ENCODE measurements at regions not wholly inside any gene's neighbourhood (a gene's known extent, or its start where the extent isn't known, plus 50 kb on each side); places are given as distances from the start of the nearest gene placed in this dataset.

DNA sequence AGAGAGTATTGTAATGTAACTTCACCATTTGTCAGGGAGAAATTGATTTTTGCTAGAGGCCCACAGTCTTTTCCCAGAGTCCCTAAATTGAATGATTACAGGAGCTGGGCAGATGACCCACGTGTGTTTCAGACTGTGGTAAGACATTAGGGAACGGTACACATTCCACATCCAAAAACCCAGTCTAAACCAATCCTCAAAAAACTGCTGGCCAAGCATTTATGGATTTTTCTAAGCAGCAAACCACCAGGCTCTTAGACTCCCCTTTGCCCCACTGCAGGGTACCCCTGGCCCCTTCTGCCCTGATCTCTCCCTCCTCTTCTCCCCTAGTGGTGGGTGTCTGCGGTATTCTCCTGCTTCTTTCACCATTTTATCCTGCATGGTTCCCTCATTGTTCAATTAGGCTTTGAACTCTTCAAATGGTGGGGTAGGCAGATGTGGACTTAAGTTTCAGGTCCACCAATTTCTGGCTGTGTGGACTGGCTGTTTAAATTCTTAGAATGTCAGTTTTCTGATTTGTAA is 135.5 kb upstream of the SORCS3 start:
- DNase-seq (ENCODE audit: low spot score): no peak

DNA sequence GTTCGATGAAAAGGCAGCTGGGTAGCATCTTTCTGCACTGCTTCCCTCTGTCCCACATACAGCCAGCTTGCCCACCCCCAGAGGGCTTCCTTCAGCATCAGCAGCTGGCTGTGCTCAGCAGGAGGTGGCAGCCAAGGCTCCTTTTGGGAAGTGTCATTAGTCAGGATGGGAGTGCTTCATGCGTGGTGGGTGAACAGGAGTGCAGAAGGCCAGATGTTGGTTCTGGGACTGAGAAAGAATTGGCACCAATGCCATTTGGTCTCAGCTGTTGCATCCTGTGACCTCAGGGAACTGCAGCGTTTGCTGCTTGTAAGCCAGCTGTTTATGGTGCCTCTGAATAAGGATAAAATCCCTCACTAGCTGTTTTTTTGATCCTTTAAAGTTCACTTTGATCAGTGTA is 131.1 kb upstream of the SORCS3 start:
- no peak for DNase-seq (ENCODE audit: low spot score)

DNA sequence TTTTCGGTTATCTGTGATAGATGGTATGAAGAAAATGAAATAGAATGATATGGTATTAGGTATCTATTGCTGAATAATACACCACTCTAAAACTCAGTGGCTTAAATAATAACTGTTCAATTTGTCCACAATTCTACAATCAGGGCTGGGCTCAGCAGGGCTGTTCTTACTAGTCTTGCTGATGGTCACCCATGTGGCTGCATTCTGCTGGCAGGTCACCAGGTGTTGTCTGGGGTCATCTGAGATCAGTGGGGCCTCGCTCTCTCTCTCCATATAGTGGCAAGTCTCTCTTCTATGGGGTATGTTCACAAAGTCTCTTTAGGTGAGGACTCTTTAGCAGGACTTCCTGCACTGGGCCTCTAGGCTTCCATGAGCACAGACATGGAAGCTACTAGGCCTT is 130.4 kb upstream of the SORCS3 start:
- DNase-seq (ENCODE audit: low spot score): no peak

DNA sequence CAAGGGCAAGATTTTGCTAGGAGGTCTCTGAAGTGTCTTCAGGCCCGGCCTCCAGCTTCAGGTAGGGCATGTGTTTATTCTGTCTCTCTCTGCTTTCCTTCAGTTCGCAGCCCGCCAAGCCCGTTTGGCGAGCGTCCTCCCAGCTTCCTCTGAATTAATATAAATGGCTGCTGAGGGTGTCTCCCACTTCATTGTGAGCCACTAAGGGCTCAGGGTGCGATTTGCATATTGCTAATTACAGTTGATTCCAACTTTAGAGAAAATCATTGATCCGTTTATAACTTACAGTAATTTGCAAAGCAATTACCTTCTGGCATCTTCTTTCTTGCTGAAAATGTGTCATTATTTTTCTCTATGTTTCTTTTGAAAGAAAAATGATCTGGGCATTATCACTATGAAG is 128.3 kb upstream of the SORCS3 start:
- DNase-seq (ENCODE audit: low spot score): no peak

DNA sequence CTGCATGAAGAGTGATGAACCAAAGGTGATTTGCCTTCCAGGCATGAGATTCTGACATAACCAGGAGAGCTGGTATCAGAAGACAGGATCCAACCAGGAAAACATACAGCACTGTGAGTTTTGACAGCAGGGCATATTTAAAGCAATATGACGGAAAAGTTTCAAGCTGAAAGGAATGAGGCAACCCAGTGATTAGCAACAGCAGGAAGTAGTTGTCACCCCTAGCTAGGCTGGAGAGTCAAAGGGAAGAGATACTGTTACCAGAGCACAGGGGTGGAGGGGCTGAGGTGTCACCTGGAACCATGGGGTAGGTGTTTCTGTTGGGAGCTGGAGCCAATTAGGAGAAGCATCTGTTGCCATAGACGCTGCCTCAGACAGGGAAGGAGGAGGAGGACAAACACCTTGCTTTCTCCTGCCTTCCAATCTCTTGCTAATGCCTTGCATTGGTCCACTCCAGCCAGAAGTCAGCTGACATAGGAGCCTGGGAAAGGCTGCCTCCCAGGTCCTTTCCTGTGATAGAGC is 125.4 kb upstream of the SORCS3 start:
- no peak for DNase-seq (ENCODE audit: low spot score)

DNA sequence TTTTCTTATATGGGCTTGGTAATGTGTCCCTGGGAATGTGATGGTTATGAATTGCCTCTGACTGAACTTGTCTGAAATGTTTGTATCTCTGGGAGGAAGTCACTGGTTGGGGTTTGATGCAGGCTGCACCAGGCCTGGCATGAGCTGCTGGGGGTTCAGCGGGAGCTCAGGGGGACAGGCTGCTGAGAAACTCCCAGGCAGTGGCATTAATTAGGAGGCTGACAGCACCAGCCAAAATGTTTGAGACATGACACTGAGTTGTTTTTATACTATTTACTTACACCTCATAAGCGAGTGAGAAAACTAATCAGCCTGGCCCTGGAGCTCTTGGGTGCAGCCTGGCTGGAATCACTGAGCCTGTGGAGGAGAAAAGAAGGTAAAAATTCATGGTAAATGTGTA is 124.1 kb upstream of the SORCS3 start:
- DNase-seq (ENCODE audit: low spot score): no peak

DNA sequence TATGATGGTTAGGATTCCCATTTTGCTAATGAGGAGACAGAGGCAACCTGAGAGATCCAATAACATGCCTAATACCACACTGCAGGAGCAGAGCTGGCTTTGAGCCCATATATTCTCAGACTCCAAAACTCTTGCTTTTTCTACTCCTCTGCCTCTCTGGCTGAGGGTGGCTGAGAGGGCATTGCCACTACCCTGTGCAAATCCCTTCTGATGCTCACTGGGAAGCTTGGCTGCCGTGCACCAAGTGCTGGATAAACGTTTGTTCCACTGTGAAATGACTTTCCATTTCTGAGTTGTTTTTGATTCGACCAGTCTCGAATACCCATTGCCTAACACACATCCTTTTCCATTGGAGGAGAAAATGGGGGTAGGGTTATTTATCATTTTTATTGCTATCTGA is 123.1 kb upstream of the SORCS3 start:
- DNase-seq (ENCODE audit: low spot score): no peak

DNA sequence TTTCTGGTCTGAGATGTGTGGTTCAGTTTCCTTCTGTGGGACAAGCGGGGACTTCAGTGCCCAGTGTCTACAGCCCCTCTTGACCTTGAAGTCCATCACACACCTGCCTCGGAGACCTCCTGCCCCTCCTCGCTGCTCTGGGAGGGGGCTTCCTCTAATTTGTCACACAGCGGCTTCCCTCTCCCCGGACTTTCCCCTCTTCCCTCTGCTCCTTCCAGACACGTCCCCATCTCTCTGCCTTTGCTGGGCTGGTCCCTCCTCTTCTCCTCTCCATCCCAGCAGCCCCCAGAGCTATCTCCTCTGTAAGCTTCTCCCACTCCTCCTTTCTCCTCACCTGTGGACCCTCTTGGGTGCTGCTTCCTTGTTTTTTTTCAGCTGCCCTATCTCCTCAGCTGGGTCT is 122.2 kb upstream of the SORCS3 start:
- no peak for DNase-seq (ENCODE audit: low spot score)

DNA sequence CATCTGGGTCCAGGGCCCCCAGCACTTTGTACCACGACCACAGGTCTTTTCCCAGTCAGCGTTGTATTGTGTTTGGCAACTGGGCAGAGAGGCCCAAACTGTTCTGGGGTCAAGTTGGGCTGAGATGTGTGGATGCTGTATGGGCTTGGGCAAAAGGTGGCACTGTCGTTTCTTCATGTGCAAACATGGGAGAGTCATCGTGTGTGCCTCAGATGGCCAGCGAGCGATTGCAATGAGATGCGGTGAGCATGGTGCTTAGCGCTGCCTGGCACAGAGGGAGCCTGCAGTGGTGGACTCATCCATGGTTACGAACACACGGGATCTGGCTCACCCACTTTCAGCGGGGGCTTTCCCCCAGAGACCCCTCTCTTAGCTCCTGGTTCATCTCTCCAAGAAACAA is 120.4 kb upstream of the SORCS3 start:
- no peak for DNase-seq (ENCODE audit: low spot score)

DNA sequence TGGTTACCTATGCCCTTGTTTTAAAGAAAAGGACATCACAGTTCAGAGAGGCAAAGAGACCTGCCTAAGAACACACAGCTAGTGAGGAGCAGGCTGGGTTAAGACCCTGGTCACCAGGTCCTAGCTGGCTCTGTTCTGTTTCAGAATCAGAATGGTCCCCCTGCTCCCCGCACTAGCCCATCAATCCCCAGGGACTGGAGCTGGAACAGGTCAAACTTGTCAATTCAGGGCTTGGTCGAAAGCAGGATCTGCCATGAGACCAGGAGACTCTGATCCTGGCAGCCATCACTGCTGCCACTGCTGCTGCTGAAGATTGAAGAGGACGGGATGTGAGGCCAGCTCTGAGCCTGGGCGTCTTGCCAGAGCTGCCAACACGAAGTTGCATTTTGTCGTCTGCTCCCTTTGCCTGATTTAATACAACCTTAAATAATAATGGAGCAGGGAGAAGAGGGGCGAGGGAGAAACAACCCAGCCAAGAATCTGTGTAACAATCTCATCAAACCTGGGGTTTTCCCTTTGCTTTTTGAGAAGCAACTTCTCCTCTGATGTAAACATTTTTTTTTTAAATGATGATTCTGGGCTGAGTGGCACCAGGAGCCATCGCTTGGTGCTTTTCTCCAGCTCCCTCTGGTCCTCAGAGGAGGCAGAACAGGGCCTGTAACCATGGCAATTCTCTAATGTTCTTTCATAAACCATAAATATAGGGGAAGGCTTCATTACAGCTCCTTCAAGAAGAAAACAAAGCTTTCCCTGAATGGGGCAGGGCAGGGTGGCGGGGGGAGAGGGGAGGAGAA is 119.0 kb upstream of the SORCS3 start:
- no peak for DNase-seq (ENCODE audit: low spot score)

DNA sequence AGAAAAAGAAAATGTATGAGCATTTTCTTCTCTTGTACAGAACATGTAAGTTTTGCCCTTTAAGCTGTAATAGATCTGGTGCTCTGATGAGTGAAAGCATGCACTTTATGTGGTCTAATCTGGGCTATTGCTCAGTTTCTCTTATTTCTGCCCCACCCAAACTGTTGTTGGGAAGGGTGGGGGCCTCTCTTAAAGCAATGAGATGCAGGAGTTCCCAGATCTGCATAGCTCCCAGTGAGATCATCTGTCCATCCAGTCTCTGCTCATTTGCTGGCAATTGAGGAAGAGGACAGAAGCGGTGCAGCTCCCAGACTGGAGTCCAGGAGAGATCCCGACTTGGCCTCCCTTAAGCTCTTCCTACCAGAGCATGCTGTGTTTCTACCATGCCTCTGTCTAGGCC is 114.9 kb upstream of the SORCS3 start:
- DNase-seq (ENCODE audit: low spot score): no peak

DNA sequence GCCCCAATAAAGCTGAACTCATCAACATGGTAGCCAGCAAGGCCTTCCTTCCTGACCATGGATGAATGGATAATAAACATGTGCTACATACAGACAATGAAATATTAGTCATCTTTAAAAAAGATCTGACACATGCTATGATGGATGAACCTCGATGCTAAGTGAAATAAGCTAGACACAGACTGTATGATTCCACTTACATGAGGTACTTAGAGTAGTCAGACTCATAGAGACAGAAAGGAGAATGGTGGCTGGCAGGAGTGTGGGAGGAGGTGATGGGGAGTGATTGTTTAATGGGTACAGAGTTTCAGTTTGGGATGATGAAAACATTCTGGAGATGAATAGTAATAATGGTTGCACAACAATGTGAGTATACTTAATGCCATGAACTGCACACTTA is 114.1 kb upstream of the SORCS3 start:
- no peak for DNase-seq (ENCODE audit: low spot score)

DNA sequence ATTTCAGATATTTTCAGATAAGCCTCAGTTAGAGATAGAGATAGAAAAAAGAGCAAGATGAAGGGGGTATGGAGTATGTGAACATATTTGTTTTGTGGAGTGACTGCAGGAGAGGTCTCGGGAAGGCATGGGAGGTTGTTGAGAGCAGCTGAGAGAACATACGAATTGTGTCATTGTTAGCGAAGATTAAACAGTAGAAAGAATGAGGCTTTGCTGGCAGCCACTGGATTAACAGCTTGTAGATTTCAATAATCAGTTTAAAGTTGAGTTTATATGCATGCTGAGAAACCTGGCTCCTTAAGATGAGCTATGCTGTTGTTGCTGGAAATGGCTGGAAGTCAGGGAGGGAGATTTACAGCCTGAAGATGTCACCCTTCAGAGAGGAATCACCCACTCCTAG is 100.9 kb upstream of the SORCS3 start:
- DNase-seq (ENCODE audit: low spot score): no peak

DNA sequence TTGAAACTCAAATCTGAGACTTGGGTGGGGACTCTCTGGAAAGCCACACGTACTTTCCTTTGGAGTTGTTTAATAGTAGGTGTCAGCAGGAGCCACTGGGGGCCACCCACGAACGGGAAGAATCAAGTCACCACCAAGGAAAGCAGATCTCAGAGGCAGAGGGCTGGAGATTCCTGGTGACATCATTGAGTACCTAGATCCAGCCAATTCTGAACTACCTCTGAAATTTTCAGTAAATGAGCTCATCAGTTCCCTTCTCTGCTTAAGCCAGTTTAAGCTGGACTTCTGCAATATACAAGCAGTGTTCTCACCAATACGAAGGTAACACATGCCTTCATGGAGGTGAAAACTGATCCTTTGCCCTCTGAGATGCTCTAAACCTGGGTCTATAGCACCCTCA is 99.3 kb upstream of the SORCS3 start:
- no peak for DNase-seq (ENCODE audit: low spot score)

DNA sequence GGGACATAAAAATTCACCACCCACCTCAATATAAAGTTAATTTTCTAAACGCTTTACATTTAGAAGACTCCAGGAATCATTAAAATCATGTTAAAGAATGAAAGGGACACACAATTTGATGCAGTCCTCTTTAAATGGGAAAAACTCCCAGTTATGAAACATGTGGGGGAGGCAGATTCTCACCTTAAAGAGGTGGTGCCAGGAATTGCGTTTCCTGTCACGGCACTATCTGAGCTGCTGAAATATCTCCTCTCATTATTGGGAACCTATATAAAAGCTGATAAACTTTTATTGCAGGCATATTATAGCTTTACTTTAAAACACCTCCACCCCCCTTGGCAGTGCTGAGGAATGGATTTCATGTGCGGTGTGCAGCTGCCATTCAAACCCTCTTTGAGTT is 94.8 kb upstream of the SORCS3 start:
- DNase-seq (ENCODE audit: low spot score): no peak

DNA sequence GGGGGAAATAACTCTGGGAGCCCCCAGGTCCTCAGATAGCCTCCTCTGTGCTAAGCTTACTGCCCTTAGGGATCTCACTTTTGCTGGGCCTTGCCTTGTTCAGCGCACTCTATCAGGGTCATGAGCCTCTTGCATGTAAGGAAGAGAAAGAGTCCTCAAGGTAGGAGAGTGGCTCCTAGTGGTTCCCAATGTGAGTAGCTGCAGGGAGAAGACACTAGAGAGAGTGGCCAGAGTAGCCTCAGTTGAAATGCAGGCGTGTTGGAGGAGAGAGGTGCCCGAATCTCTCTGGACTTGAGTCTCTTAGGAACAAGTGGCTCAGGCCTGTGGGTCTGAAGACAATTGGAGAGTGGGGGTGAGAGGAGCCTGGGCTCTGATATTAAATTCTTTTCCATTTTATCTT is 94.3 kb upstream of the SORCS3 start:
- DNase-seq (ENCODE audit: low spot score): no peak

DNA sequence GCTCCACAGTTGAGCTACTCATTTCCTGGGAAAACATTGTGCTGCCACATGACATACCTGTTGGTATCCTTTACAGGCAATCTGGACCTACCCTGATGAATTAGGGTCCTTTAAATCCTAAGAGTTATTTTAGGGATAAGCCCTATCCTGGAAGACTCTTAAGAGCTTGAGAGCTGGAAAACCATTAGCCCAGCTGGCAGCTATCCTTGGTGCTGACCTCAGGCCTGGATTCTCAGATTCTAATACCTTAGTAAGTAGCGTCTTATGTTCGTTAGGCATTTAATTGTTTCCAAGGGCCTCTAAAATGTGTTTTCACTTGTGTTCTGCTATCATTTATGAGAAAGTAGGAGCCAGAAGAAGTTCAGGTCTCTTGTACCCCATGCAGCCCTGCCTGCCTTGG is 93.0 kb upstream of the SORCS3 start:
- no peak for DNase-seq (ENCODE audit: low spot score)

DNA sequence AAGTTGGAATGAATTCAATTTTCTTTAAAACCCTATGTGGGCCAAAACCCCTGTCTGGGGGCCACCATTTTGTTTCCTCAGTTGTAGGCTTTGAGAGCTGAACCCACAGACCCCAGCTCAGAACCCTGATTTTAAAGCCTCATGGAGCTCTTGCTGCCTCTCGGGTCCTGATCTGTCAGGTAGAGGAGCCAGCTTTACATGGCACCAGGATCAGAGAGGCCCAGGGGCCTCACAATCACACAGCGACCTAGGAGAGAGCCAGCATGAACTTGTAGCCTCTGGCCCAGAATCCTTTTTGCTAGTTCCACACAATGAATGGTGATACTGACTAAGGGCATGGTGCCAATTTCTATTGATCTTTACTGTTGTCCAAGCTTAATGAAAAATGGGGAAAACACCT is 84.3 kb upstream of the SORCS3 start:
- no peak for DNase-seq (ENCODE audit: low spot score)

DNA sequence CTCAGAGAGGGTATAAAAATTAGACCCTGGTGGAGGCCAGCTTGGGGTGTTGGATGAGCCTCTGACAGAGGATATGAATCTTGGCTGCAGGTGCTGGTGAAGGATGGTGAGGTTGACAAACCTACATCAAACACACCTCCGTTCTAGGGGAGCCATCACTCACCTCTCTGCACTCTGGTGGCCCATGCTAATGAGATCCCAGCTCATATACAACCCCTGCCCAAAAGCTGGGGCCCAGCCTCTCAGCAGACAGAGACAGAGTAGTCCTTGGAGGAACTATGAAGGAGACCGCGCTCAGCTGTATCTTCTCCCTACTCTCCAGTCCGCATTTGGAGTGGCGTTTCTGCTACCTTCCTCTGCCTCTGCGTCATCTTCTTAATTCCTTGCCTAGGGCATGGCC is 83.1 kb upstream of the SORCS3 start:
- DNase-seq (ENCODE audit: low spot score): no peak

DNA sequence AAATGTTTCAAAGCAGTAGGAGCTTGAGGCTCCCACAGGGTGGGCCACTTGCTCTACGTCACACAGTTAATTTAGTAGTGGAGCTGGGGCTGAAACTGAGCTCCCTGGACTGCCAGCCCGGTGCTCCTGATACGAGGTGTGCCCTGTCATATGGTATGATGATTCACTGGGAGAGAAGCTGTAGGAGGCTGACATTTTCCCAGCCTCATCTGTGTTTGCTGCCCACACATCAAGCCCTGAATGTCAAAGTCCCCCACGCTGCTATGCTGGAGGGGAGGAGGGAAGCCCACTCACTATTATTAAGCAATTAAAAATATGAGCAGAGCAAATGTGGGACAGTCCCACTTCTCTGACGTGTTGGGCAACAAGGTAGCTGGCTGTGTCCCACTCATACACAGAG is 81.2 kb upstream of the SORCS3 start:
- DNase-seq (ENCODE audit: low spot score): no peak

DNA sequence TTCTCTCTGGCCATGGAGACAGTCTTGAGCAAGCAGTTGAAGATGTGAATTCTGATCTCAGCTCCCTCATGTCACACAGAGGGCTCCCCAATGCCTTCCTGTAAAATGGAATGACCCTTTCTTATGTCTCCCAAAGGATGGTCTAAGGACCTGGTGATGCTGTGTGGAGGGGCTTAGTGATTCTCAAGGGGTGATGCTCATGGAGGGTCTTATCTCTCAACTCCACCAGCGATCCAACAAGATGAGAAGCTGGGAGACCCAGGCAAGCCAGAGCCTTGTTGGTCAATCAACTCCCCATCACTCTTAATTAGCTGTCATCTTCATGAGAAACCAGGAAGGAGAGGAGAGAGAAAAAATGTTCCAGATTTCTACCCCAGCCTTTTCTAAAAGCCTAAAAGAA is 78.0 kb upstream of the SORCS3 start:
- DNase-seq (ENCODE audit: low spot score): no peak

DNA sequence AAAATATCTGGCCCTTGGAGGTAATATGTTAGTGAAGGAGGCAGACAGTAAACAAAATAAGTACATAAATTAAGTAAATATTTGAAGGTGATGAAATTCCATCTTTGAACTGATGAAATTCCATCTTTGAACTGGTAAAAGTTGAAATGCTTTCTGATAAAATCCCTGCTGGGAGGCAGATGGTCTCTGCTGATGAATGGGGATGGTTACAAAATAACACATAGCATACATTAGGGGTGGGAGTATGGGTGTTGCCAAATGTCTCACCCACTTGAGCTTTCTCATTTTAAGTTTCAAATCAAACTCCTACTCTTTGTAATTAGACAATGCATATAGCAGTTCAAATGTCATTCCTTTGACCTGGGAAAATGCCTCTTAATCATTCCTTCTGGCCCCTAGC is 77.5 kb upstream of the SORCS3 start:
- DNase-seq (ENCODE audit: low spot score): no peak

DNA sequence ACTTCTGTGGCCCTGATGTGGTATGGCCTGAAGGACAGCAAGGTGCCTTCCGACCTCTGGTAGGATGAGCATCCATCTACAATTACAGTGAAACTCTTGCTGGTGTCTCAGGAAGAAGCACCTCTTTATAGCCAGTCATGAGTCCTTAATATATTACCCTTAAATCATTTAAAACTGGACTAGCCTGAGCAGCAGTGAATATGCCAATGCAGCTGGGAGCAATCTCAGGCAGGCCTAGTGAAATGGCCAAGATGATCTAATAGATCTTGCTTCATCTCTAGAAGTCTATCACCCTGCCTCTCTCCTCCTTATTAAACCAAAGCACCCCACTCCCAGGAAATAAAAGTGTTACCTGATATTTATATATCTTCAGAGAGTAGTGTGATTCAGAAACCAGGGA is 66.7 kb upstream of the SORCS3 start:
- DNase-seq (ENCODE audit: low spot score): no peak

DNA sequence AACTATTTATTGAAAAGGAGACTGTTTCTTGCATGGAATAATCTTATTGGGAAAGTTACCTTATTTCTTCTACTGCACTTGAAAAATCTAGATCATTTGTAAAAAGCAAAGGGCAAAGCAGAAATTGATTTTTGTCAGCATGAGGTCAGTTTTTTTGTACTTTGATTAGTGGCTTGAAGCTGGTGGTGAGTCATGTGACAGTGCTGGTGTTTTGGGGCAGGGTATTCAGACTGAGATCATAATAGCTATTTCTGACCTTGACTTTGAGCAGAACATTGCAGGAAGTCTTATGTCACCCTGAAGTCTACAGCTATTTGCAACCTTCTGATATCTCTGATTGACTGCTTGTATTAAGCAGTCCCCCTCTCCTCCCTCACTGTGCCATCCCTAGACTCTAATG is 66.3 kb upstream of the SORCS3 start:
- no peak for DNase-seq (ENCODE audit: low spot score)

Data from hematopoietic multipotent progenitor cell treated with erythropoietin and hydrocortisone succinate and interleukin-3 and kit ligand, for 17 days (in vitro differentiated cells).